HL-60 (cell line): ENCODE measurements at regions not wholly inside any gene's neighbourhood (a gene's known extent, or its start where the extent isn't known, plus 50 kb on each side); places are given as distances from the start of the nearest gene placed in this dataset.

Source experiments
- DNase-seq, 2 experiments: peaks; one replicate each; pipeline ENCODE4 v3.0.0-alpha.2; 2010 to 2020; ENCODE audit warnings: low read depth in 1 of 2, low spot score in 1 of 2
- H3K27ac ChIP-seq: fragments of 250-450 bp; sonication (Bioruptor Pico); replicated peaks from 2 replicates; pipeline ENCODE4 v1.5.1; 2020; ENCODE audit warnings: mild to moderate bottlenecking, moderate library complexity
- H3K27me3 ChIP-seq: fragments of 250-450 bp; sonication (Bioruptor Pico); 2 replicates; pipeline ENCODE4 v1.5.1; 2021; ENCODE audit warnings: mild to moderate bottlenecking, moderate library complexity; ENCODE audit not compliant: insufficient read depth, poor library complexity, severe bottlenecking
- H3K4me3 ChIP-seq: replicated peaks from 2 replicates; pipeline ENCODE4 v1.5.1; 2011; ENCODE audit warnings: mild to moderate bottlenecking, control low read depth, low read length; ENCODE audit not compliant: insufficient read depth
- CTCF ChIP-seq: IDR thresholded peaks from one replicate; pipeline ENCODE4 v1.5.1; 2011; ENCODE audit warnings: low read length, control low read depth, inconsistent platforms; ENCODE audit not compliant: insufficient read depth
- GABPA ChIP-seq: IDR thresholded peaks from 2 replicates; pipeline ENCODE4 v1.6.1; 2012; ENCODE audit warnings: low read depth
- POLR2AphosphoS5 ChIP-seq: IDR thresholded peaks from 2 replicates; pipeline ENCODE4 v1.6.1; 2012; ENCODE audit warnings: low read depth
- REST ChIP-seq: IDR thresholded peaks from 2 replicates; pipeline ENCODE4 v1.6.1; 2012; ENCODE audit warnings: low read depth; ENCODE audit not compliant: insufficient replicate concordance
- SPI1 ChIP-seq: IDR thresholded peaks from 2 replicates; pipeline ENCODE4 v1.6.1; 2012; ENCODE audit warnings: low read depth, mild to moderate bottlenecking, borderline replicate concordance

GRCh38 chr11:98053851-98054250 lies 966.9 kb upstream of the CNTN5 start:
- H3K27me3 ChIP-seq = no peaks in the 10 kb centered on the region
- no peak overlapping the region for H3K27ac ChIP-seq
- TF ChIP-seq CTCF (no peak), REST (no peak), POLR2AphosphoS5 (no peak), SPI1 (no peak), GABPA (no peak)
- no peak overlapping the region for H3K4me3 ChIP-seq
- no peak for DNase-seq

- Histone ChIP-seq H3K4me3 (no peak overlapping the region), H3K27me3 (no peaks in the 10 kb centered on the region), H3K27ac (no peak overlapping the region)
- no peak for DNase-seq
- TF ChIP-seq GABPA = no peak
- TF ChIP-seq POLR2AphosphoS5 = no peak
- TF ChIP-seq REST = no peak
- no peak for TF ChIP-seq CTCF
- no peak for TF ChIP-seq SPI1
Measured at GRCh38 chr11:98056945-98057344, 963.8 kb upstream of the CNTN5 start.

GRCh38 chr11:98059488-98059887 lies 961.3 kb upstream of the CNTN5 start:
- DNase-seq = no peak
- TF ChIP-seq POLR2AphosphoS5 = no peak
- TF ChIP-seq REST = no peak
- TF ChIP-seq GABPA = no peak
- TF ChIP-seq SPI1 = no peak
- no peak for TF ChIP-seq CTCF
- Histone ChIP-seq H3K27me3 (no peaks in the 10 kb centered on the region), H3K4me3 (no peak overlapping the region), H3K27ac (no peak overlapping the region)
